Left lung (tissue), 4 donors: ENCODE measurements at regions not wholly inside any gene's neighbourhood (a gene's known extent, or its start where the extent isn't known, plus 50 kb on each side); places are given as distances from the start of the nearest gene placed in this dataset.

Experiments used
- ATAC-seq: fragments of 200-7000 bp; cut with Tn5 transposase; one replicate; pipeline ENCODE4 v1.9.1; 2020; ENCODE audit warnings: moderate library complexity
- DNase-seq, 4 donors: peaks; one replicate each; pipeline ENCODE4 v3.0.0-alpha.2; 2013 to 2020
- H3K27ac ChIP-seq, 2 donors: fragments of 200-600 bp; sonication (generic) in 1 of 2; one replicate each; pipeline versions ENCODE4 v1.5.0 to v1.8.0; 2020 to 2021
- H3K27me3 ChIP-seq, 2 donors: fragments of 200-600 bp; sonication (generic) in 1 of 2; one replicate each; pipeline versions ENCODE4 v1.5.0 to v1.8.0; 2020 to 2021
- H3K36me3 ChIP-seq, 2 donors: fragments of 200-600 bp; sonication (generic) in 1 of 2; one replicate each; pipeline versions ENCODE4 v1.5.0 to v1.8.0; 2020 to 2021
- H3K4me1 ChIP-seq, 2 donors: fragments of 200-600 bp; one replicate each; pipeline ENCODE4 v1.8.0; 2021
- H3K4me3 ChIP-seq, 2 donors: fragments of 200-600 bp; sonication (generic) in 1 of 2; one replicate each; pipeline versions ENCODE4 v1.5.0 to v1.8.0; 2020 to 2021; ENCODE audit warnings: mild to moderate bottlenecking in 1 of 2
- H3K9me3 ChIP-seq, 2 donors: fragments of 200-600 bp; sonication (generic) in 1 of 2; one replicate each; pipeline versions ENCODE4 v1.5.0 to v1.8.0; 2020 to 2021
- CTCF ChIP-seq, 2 donors: fragments of 200-600 bp; sonication (generic) in 1 of 2; IDR thresholded peaks; one replicate each; pipeline versions ENCODE4 v1.5.0 to v1.8.0; 2021; ENCODE audit warnings: antibody characterized with exemption in 2 of 2
- intact Hi-C, 2 donors: fragments of 100-400 bp; cut with DNase I; formaldehyde crosslinking; loops; one replicate each; pipeline versions ENCODE4 v1.11.2 to v1.14.2; 2022
- donor health status: DM: no; HTN: yes; CAD: no.
- donor health status: DM: no; HTN: no; CAD: no.

GRCh38 chrX:5724123-5724522, 504.5 kb downstream of the NLGN4X start:
- H3K9me3 ChIP-seq: no peaks in the 10 kb centered on the region

GRCh38 chrX:5718651-5719050, 510.0 kb downstream of the NLGN4X start:
- no peak for ATAC-seq
- Histone ChIP-seq H3K4me3 (no peak overlapping the region), H3K36me3 (no peaks in the 10 kb centered on the region), H3K9me3 (no peaks in the 10 kb centered on the region), H3K27me3 (no peaks in the 10 kb centered on the region), H3K27ac (no peak overlapping the region), H3K4me1 (no peaks in the 10 kb centered on the region)
- no peak for TF ChIP-seq CTCF (IDR thresholded peaks at IDR 0.05)
- intact Hi-C loops: no loop called here
- DNase-seq: no peak

More at GRCh38 chrX:5724123-5724522, 504.5 kb downstream of the NLGN4X start:
- intact Hi-C loops: no loop called here
- H3K4me3 ChIP-seq: no peak overlapping the region
- no peaks in the 10 kb centered on the region for H3K36me3 ChIP-seq
- H3K27ac ChIP-seq: no peak overlapping the region
- no peak for DNase-seq
- TF ChIP-seq CTCF (IDR thresholded peaks at IDR 0.05): no peak
- ATAC-seq: no peak
- H3K27me3 ChIP-seq: no peaks in the 10 kb centered on the region
- no peaks in the 10 kb centered on the region for H3K4me1 ChIP-seq

- intact Hi-C loops: no loop called here
- no peak for TF ChIP-seq CTCF (IDR thresholded peaks at IDR 0.05)
- H3K4me3 ChIP-seq: no peak overlapping the region
- no peaks in the 10 kb centered on the region for H3K36me3 ChIP-seq
- H3K27me3 ChIP-seq: no peaks in the 10 kb centered on the region
- DNase-seq: no peak
- no peaks in the 10 kb centered on the region for H3K9me3 ChIP-seq
- ATAC-seq: no peak
- no peak overlapping the region for H3K27ac ChIP-seq
- H3K4me1 ChIP-seq: no peaks in the 10 kb centered on the region
Measured at GRCh38 chrX:5716666-5717065, 512.0 kb downstream of the NLGN4X start.

GRCh38 chrX:5708251-5708650, 520.4 kb downstream of the NLGN4X start:
- Histone ChIP-seq H3K27me3 (no peaks in the 10 kb centered on the region), H3K4me3 (no peak overlapping the region), H3K9me3 (no peaks in the 10 kb centered on the region), H3K27ac (no peak overlapping the region), H3K36me3 (no peaks in the 10 kb centered on the region), H3K4me1 (no peaks in the 10 kb centered on the region)
- intact Hi-C loops: no loop called here
- no peak for ATAC-seq
- no peak for TF ChIP-seq CTCF (IDR thresholded peaks at IDR 0.05)
- DNase-seq: no peak

GRCh38 chrX:5702890-5703289, 525.8 kb downstream of the NLGN4X start:
- no peak overlapping the region for H3K27ac ChIP-seq
- no peak for TF ChIP-seq CTCF (IDR thresholded peaks at IDR 0.05)
- intact Hi-C loops: no loop called here
- no peak for ATAC-seq
- no peaks in the 10 kb centered on the region for H3K4me1 ChIP-seq
- DNase-seq: no peak
- no peaks in the 10 kb centered on the region for H3K27me3 ChIP-seq
- H3K4me3 ChIP-seq: no peak overlapping the region
- H3K36me3 ChIP-seq: no peaks in the 10 kb centered on the region
- H3K9me3 ChIP-seq: no peaks in the 10 kb centered on the region
